22Rv1 (cell line): ENCODE measurements at regions not wholly inside any gene's neighbourhood (a gene's known extent, or its start where the extent isn't known, plus 50 kb on each side); places are given as distances from the start of the nearest gene placed in this dataset.

Experiments
- H3K27ac ChIP-seq: fragments of 450-650 bp; 2 replicates; pipeline ENCODE4 v1.5.1; 2017
- CTCF ChIP-seq: fragments of 450-650 bp; IDR thresholded peaks from 2 replicates; pipeline ENCODE4 v1.5.1; 2017; ENCODE audit warnings: mild to moderate bottlenecking
- ZFX ChIP-seq: fragments of 450-650 bp; IDR thresholded peaks from 2 replicates; pipeline ENCODE4 v1.6.1; 2017; ENCODE audit warnings: antibody characterized with exemption, borderline replicate concordance

GRCh38 chr7:70872188-70872587 is 259.8 kb upstream of the GALNT17 start:
- no peak for TF ChIP-seq CTCF
- TF ChIP-seq ZFX = no peak
- no peak overlapping the region for H3K27ac ChIP-seq

- no peak overlapping the region for H3K27ac ChIP-seq
Measured at GRCh38 chr7:70881167-70881847, 250.6 kb upstream of the GALNT17 start.

GRCh38 chr7:70883750-70884439 is 248.0 kb upstream of the GALNT17 start:
- no peak overlapping the region for H3K27ac ChIP-seq
- no peak for TF ChIP-seq ZFX
- no peak for TF ChIP-seq CTCF

More at GRCh38 chr7:70881167-70881847, 250.6 kb upstream of the GALNT17 start:
- TF ChIP-seq CTCF = no peak
- no peak for TF ChIP-seq ZFX

DNA sequence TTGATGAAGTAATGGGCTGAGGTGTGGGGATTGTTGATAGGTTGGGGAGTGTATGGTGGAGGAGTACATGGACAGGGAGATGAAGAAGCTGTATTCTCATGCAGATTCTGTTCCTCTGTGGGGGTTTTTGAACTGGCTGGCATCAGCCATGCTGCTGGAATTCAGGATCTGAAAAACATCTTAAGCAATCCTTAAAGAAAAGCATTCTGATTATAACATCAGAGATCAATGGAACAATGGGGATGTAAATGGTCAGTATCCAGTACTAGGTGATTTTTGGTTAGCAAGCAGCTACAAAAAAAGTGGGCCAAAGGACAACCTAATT is 247.5 kb upstream of the GALNT17 start:
- no peak overlapping the region for H3K27ac ChIP-seq
- no peak for TF ChIP-seq CTCF
- no peak for TF ChIP-seq ZFX

DNA sequence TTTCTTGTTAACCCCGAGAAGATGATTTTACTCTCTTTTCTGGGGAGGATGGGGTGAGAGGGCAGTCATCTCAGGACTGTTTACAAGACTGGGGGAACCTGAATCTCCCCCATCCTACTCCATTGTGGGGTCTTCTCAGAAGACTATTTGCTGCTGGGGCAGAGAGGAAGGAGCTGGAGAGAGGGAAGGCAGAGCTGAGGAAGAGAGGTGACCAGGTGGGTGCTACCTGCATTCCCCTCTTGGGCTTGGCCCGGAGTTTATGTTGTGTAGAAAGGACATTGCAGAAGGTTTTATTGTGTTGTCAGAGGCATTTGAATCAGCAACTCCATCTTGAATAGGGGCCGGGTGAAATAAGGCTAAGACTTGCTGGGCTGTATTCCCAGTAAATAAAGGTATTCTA is 247.1 kb upstream of the GALNT17 start:
- no peak overlapping the region for H3K27ac ChIP-seq
- TF ChIP-seq CTCF (no peak), ZFX (no peak)

GRCh38 chr7:70886547-70886946 is 245.4 kb upstream of the GALNT17 start:
- TF ChIP-seq ZFX (no peak), CTCF (no peak)
- no peak overlapping the region for H3K27ac ChIP-seq

- TF ChIP-seq CTCF = no peak
- no peak for TF ChIP-seq ZFX
Measured at GRCh38 chr7:70887186-70887585, 244.8 kb upstream of the GALNT17 start.

More at GRCh38 chr7:70887186-70887585, 244.8 kb upstream of the GALNT17 start:
- H3K27ac ChIP-seq = no peak overlapping the region
